ENCODE measurements at regions not wholly inside any gene's neighbourhood (a gene's known extent, or its start where the extent isn't known, plus 50 kb on each side); places are given as distances from the start of the nearest gene placed in this dataset.

GRCh38 chr16:73131156-73131862 lies 83.4 kb upstream of the ZFHX3 start:
- Histone ChIP-seq H3K9me3 (no peaks in the 10 kb centered on the region), H3K27me3 (no peaks in the 10 kb centered on the region), H3K27ac (no peak overlapping the region), H3K36me3 (no peaks in the 10 kb centered on the region), H3K4me3 (no peak overlapping the region), H3K4me1 (peaks cover 0 to 6% (median 0%) of the 10 kb centered on the region in 4 donors)
- DNase-seq (no peak), ATAC-seq (no peak)
- intact Hi-C loops (cut with DNase I), result no loop called here
- WGBS (ENCODE audit: insufficient coverage, low coverage, low lambda C conversion rate, missing lambda C conversion rate), result 68% methylated on average over 4 of the region's 7 CpGs
- no peak for TF ChIP-seq CTCF (IDR thresholded peaks at IDR 0.05)
- no peak for TF ChIP-seq POLR2A (IDR thresholded peaks at IDR 0.05)

DNA sequence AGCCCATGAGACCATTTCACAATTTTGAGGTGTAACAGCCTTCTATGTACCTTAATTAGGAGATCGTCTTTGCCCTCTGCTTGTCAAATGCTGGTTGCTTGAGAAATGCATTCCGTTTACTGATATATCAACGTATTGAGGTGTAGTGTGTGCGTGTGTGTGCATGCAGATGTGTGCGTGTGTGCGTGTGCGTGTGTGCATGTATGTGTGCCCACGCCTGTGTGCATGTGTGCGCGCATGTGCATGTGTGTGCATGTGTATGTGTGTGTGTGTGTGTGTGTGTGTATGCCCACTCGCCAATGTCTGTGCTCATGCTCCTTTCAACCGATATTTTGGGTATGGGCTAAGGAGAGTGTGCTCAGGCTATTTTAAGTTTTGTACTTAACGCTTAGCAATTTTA lies 81.5 kb upstream of the ZFHX3 start:
- DNase-seq, result no peak
- no peaks in the 10 kb centered on the region for H3K27me3 ChIP-seq
- H3K9me3 ChIP-seq, result no peaks in the 10 kb centered on the region
- no peak for ATAC-seq
- peaks cover 0 to 17% (median 0%) of the 10 kb centered on the region in 4 donors for H3K4me1 ChIP-seq
- H3K4me3 ChIP-seq, result no peak overlapping the region
- H3K36me3 ChIP-seq, result no peaks in the 10 kb centered on the region
- H3K27ac ChIP-seq, result no peak overlapping the region
- intact Hi-C loops (cut with DNase I), result no loop called here
- WGBS (ENCODE audit: insufficient coverage, low coverage, low lambda C conversion rate, missing lambda C conversion rate), result 89% methylated on average over 13 of the region's 13 CpGs
- TF ChIP-seq CTCF (IDR thresholded peaks at IDR 0.05) (no peak), POLR2A (IDR thresholded peaks at IDR 0.05) (no peak)

- 26% methylated on average over 5 of the region's 6 CpGs for WGBS (ENCODE audit: insufficient coverage, low coverage, low lambda C conversion rate, missing lambda C conversion rate)
- Histone ChIP-seq H3K27me3 (no peaks in the 10 kb centered on the region), H3K36me3 (no peaks in the 10 kb centered on the region), H3K9me3 (no peaks in the 10 kb centered on the region), H3K4me3 (no peak overlapping the region), H3K4me1 (peaks cover 0 to 19% (median 0%) of the 10 kb centered on the region in 4 donors), H3K27ac (peak overlapping the region in 1 of 3 donors; percentile 69)
- DNase-seq (peak in 1 of 3 donors; percentile 66), ATAC-seq (peak; percentile 69 to 85 (median 75))
- TF ChIP-seq POLR2A (IDR thresholded peaks at IDR 0.05) (no peak), CTCF (IDR thresholded peaks at IDR 0.05) (no peak)
- intact Hi-C loops (cut with DNase I), result no loop called here
Measured at GRCh38 chr16:73126525-73126853, 78.6 kb upstream of the ZFHX3 start.

GRCh38 chr16:73125850-73126524 lies 78.1 kb upstream of the ZFHX3 start:
- DNase-seq (no peak), ATAC-seq (peak in 3 of 4 donors; percentile 6 to 61 (median 17))
- intact Hi-C loops (cut with DNase I), result no loop called here
- Histone ChIP-seq H3K27ac (peak overlapping the region; percentile 16 to 69 (median 41)), H3K9me3 (no peaks in the 10 kb centered on the region), H3K4me1 (peaks cover 0 to 19% (median 0%) of the 10 kb centered on the region in 4 donors), H3K27me3 (no peaks in the 10 kb centered on the region), H3K4me3 (no peak overlapping the region), H3K36me3 (no peaks in the 10 kb centered on the region)
- no peak for TF ChIP-seq POLR2A (IDR thresholded peaks at IDR 0.05)
- no peak for TF ChIP-seq CTCF (IDR thresholded peaks at IDR 0.05)
- WGBS (ENCODE audit: insufficient coverage, low coverage, low lambda C conversion rate, missing lambda C conversion rate), result 69% methylated on average over 6 of the region's 7 CpGs

Data from right lobe of liver (tissue), 6 donors.